ENCODE measurements at regions not wholly inside any gene's neighbourhood (a gene's known extent, or its start where the extent isn't known, plus 50 kb on each side); places are given as distances from the start of the nearest gene placed in this dataset.

DNA sequence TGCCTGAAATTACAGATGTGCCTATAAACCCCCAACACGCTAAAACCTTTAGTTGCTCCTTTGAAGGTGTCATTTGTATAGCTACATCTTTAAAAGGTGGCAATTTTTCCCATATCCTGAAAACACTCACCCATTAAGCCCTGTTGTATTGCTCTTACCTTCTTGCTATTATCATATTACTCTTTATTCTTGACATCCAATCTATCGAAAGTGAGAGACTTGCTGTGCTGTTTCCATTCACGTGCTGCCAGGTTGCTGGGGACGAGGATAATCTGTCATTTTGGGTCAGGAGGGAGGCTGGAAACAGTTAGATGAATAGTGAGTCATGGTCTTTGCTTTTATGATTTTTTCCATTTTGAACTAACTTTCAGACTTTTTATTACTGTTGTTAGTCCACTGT, 213.0 kb upstream of the PRMT6 start:
- TF ChIP-seq CTCF (IDR thresholded peaks at IDR 0.05) (no peak), POLR2A (IDR thresholded peaks at IDR 0.05) (no peak), POLR2AphosphoS5 (IDR thresholded peaks at IDR 0.05) (no peak)
